Neural cell (in vitro differentiated cells): ENCODE measurements at regions not wholly inside any gene's neighbourhood (a gene's known extent, or its start where the extent isn't known, plus 50 kb on each side); places are given as distances from the start of the nearest gene placed in this dataset.

Experiments
- H2AFZ ChIP-seq: fragments of 200-600, 300-800 bp; sonication (generic), shearing (Covaris generic); 2 replicates; pipeline ENCODE4 v1.6.0; 2014; ENCODE audit warnings: low read depth, mild to moderate bottlenecking, antibody characterized with exemption, low read length, moderate library complexity
- H3F3A ChIP-seq: fragments of 200-600 bp; shearing (Covaris generic); 2 replicates; pipeline ENCODE4 v1.6.1; 2016; ENCODE audit warnings: mild to moderate bottlenecking, moderate library complexity, mixed read lengths, antibody characterized with exemption, low read length; ENCODE audit not compliant: insufficient read depth, poor library complexity, severe bottlenecking
- H3K27ac ChIP-seq: fragments of 200-600, 300-800 bp; sonication (generic), shearing (Covaris generic); 2 replicates; pipeline ENCODE4 v1.5.1; 2014; ENCODE audit warnings: mild to moderate bottlenecking, low read length, moderate library complexity
- H3K27me3 ChIP-seq: fragments of 300-800, 200-600 bp; sonication (generic), shearing (Covaris generic); 2 replicates; pipeline ENCODE4 v1.6.0; 2014; ENCODE audit warnings: mild to moderate bottlenecking, low read depth, low read length, moderate library complexity; ENCODE audit not compliant: insufficient read depth
- H3K36me3 ChIP-seq: fragments of 300-800, 200-600 bp; sonication (generic), shearing (Covaris generic); 2 replicates; pipeline ENCODE4 v1.5.1; 2014; ENCODE audit warnings: mild to moderate bottlenecking, antibody characterized with exemption, low read length, moderate library complexity; ENCODE audit not compliant: insufficient read depth
- H3K4me2 ChIP-seq: fragments of 300-800, 200-600 bp; sonication (generic), shearing (Covaris generic); 2 replicates; pipeline ENCODE4 v1.6.0; 2014; ENCODE audit warnings: mild to moderate bottlenecking, low read length
- H3K4me3 ChIP-seq: fragments of 300-800, 200-600 bp; sonication (generic), shearing (Covaris generic); 2 replicates; pipeline ENCODE4 v1.5.1; 2014; ENCODE audit warnings: mild to moderate bottlenecking, low read length, moderate library complexity
- H3K79me2 ChIP-seq: fragments of 200-600 bp; shearing (Covaris generic); replicated peaks from 2 replicates; pipeline ENCODE4 v1.6.0; 2014; ENCODE audit warnings: mild to moderate bottlenecking, low read length, moderate library complexity; ENCODE audit not compliant: insufficient read depth
- H3K9ac ChIP-seq: fragments of 300-800, 200-600 bp; sonication (generic), shearing (Covaris generic); 2 replicates; pipeline ENCODE4 v1.6.1; 2016; ENCODE audit warnings: mild to moderate bottlenecking, low read length, mixed read lengths
- H3K9me2 ChIP-seq: fragments of 200-600 bp; shearing (Covaris generic); 2 replicates; pipeline ENCODE4 v1.6.1; 2016; ENCODE audit warnings: mild to moderate bottlenecking, low read length, mixed read lengths; ENCODE audit not compliant: insufficient read depth
- H3K9me3 ChIP-seq: fragments of 200-600, 300-800 bp; sonication (generic), shearing (Covaris generic); 2 replicates; pipeline ENCODE4 v1.6.1; 2016; ENCODE audit warnings: mild to moderate bottlenecking, mixed run types, low read length, moderate library complexity, mixed read lengths
- H4K20me1 ChIP-seq: fragments of 200-600 bp; shearing (Covaris generic); 2 replicates; pipeline ENCODE4 v1.6.1; 2016; ENCODE audit warnings: mild to moderate bottlenecking, mixed run types; ENCODE audit not compliant: insufficient read depth
- CTCF ChIP-seq: fragments of 450-650 bp; IDR thresholded peaks from 2 replicates; pipeline ENCODE4 v1.5.1; 2014; ENCODE audit warnings: antibody characterized with exemption, mild to moderate bottlenecking, moderate library complexity; ENCODE audit not compliant: poor library complexity, severe bottlenecking
- EP300 ChIP-seq: fragments of 450-650 bp; conservative IDR thresholded peaks from 2 replicates; pipeline ENCODE4 v1.6.1; 2014; ENCODE audit warnings: antibody characterized with exemption, mild to moderate bottlenecking, moderate library complexity; ENCODE audit not compliant: poor library complexity, severe bottlenecking
- EZH2 ChIP-seq: fragments of 200-600, 300-800 bp; shearing (Covaris generic), sonication (generic); IDR thresholded peaks from 2 replicates; pipeline ENCODE4 v1.6.1; 2014; ENCODE audit warnings: antibody characterized with exemption, low read length, borderline replicate concordance, mild to moderate bottlenecking; ENCODE audit not compliant: insufficient read depth, poor library complexity, severe bottlenecking
- MXI1 ChIP-seq: fragments of 450-650 bp; conservative IDR thresholded peaks from 2 replicates; pipeline ENCODE4 v1.6.1; 2014; ENCODE audit warnings: antibody characterized with exemption, mild to moderate bottlenecking; ENCODE audit not compliant: poor library complexity, severe bottlenecking
- POLR2AphosphoS5 ChIP-seq: IDR thresholded peaks from 2 replicates; pipeline ENCODE4 v1.6.1; 2012
- RAD21 ChIP-seq: fragments of 450-650 bp; conservative IDR thresholded peaks from 2 replicates; pipeline ENCODE4 v1.6.1; 2014; ENCODE audit warnings: antibody characterized with exemption, mild to moderate bottlenecking, moderate library complexity
- REST ChIP-seq: IDR thresholded peaks from 2 replicates; pipeline ENCODE4 v1.6.1; 2012; ENCODE audit warnings: borderline replicate concordance
- SMC3 ChIP-seq: fragments of 450-650 bp; conservative IDR thresholded peaks from 2 replicates; pipeline ENCODE4 v1.6.1; 2014; ENCODE audit warnings: antibody characterized with exemption, mild to moderate bottlenecking, moderate library complexity; ENCODE audit not compliant: poor library complexity
- TAF1 ChIP-seq: IDR thresholded peaks from 2 replicates; pipeline ENCODE4 v1.6.1; 2012; ENCODE audit warnings: low read depth

- Histone ChIP-seq H3K36me3 (no peaks in the 10 kb centered on the region), H3K9ac (no peak overlapping the region), H3K27me3 (no peaks in the 10 kb centered on the region), H3K79me2 (no peaks in the 10 kb centered on the region), H3F3A (no peaks in the 10 kb centered on the region), H3K4me3 (no peak overlapping the region), H3K9me2 (no peaks in the 10 kb centered on the region), H3K9me3 (no peaks in the 10 kb centered on the region), H3K4me2 (no peak overlapping the region), H3K27ac (no peak overlapping the region), H2AFZ (no peak overlapping the region), H4K20me1 (no peaks in the 10 kb centered on the region)
- TF ChIP-seq CTCF = no peak
- no peak for TF ChIP-seq TAF1
- TF ChIP-seq POLR2AphosphoS5 = no peak
- TF ChIP-seq RAD21 = no peak
- TF ChIP-seq MXI1 = no peak
- no peak for TF ChIP-seq EZH2
- TF ChIP-seq SMC3 = no peak
- TF ChIP-seq REST = no peak
- no peak for TF ChIP-seq EP300
These were observed 73.9 kb upstream of the WASF3 start for GRCh38 chr13:26483546-26483945.

- H3K9ac ChIP-seq = no peak overlapping the region
- TF ChIP-seq TAF1 = no peak
- TF ChIP-seq REST = no peak
- TF ChIP-seq RAD21 = no peak
- no peak for TF ChIP-seq CTCF
- TF ChIP-seq EZH2 = no peak
- TF ChIP-seq SMC3 = no peak
- no peak for TF ChIP-seq EP300
- no peak for TF ChIP-seq POLR2AphosphoS5
- no peak for TF ChIP-seq MXI1
- H3K9me2 ChIP-seq = no peaks in the 10 kb centered on the region
- H3K27ac ChIP-seq = no peak overlapping the region
- H3K27me3 ChIP-seq = no peaks in the 10 kb centered on the region
- no peaks in the 10 kb centered on the region for H3F3A ChIP-seq
- H3K36me3 ChIP-seq = no peaks in the 10 kb centered on the region
- no peaks in the 10 kb centered on the region for H3K79me2 ChIP-seq
- H3K4me2 ChIP-seq = no peak overlapping the region
- no peaks in the 10 kb centered on the region for H4K20me1 ChIP-seq
- no peak overlapping the region for H3K4me3 ChIP-seq
- no peak overlapping the region for H2AFZ ChIP-seq
- no peaks in the 10 kb centered on the region for H3K9me3 ChIP-seq
These were observed 73.3 kb upstream of the WASF3 start for GRCh38 chr13:26484196-26484595.
